DOHH2 (cell line): ENCODE measurements at regions not wholly inside any gene's neighbourhood (a gene's known extent, or its start where the extent isn't known, plus 50 kb on each side); places are given as distances from the start of the nearest gene placed in this dataset.

Experiments used
- EZH2phosphoT487 ChIP-seq: fragments of 200-600 bp; sonication (generic); IDR thresholded peaks from 2 replicates; pipeline ENCODE4 v1.6.1; 2017; ENCODE audit warnings: borderline replicate concordance, mild to moderate bottlenecking, antibody characterized with exemption, low read length, moderate library complexity, mixed read lengths
- TF ChIP-seq, protein P1 (sequence below): fragments of 200-600 bp; sonication (generic); IDR thresholded peaks from one replicate; pipeline ENCODE4 v1.5.1; 2014; ENCODE audit warnings: antibody characterized with exemption, mild to moderate bottlenecking, low read depth, low read length; ENCODE audit not compliant: poor library complexity, severe bottlenecking

DNA sequence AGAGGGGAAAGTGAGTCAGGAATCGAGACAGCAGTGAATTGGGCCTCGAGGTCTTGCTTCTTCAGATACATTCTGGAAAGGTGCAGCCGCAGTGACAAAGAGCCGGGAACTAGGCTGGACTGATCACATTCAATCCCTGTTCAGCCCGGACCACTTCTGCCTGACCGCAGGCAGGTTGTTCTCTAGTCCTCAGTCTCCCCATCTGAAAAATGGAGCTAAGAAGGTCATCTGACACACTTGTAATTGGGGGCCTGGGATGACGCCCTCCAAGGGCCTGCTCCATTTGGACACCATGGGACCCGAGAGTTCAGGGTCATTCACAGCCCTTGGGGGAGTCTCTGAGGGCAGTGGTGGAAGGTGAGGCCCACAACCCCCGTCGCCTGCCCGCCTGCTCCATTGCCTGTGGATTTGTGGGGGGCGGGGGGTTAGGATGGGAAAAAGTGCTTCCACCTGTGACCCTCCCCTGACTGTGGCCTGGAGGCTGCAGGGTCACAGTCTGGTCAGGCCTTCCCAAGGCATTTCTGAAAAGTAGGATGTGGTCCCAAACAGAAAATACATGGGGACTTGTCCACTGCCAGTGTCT lies 87.9 kb upstream of the CSF3R start:
- TF ChIP-seq, protein P1, sequence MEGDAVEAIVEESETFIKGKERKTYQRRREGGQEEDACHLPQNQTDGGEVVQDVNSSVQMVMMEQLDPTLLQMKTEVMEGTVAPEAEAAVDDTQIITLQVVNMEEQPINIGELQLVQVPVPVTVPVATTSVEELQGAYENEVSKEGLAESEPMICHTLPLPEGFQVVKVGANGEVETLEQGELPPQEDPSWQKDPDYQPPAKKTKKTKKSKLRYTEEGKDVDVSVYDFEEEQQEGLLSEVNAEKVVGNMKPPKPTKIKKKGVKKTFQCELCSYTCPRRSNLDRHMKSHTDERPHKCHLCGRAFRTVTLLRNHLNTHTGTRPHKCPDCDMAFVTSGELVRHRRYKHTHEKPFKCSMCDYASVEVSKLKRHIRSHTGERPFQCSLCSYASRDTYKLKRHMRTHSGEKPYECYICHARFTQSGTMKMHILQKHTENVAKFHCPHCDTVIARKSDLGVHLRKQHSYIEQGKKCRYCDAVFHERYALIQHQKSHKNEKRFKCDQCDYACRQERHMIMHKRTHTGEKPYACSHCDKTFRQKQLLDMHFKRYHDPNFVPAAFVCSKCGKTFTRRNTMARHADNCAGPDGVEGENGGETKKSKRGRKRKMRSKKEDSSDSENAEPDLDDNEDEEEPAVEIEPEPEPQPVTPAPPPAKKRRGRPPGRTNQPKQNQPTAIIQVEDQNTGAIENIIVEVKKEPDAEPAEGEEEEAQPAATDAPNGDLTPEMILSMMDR, result no peak
- TF ChIP-seq EZH2phosphoT487, result no peak
